ENCODE measurements at regions not wholly inside any gene's neighbourhood (a gene's known extent, or its start where the extent isn't known, plus 50 kb on each side); places are given as distances from the start of the nearest gene placed in this dataset.

DNA sequence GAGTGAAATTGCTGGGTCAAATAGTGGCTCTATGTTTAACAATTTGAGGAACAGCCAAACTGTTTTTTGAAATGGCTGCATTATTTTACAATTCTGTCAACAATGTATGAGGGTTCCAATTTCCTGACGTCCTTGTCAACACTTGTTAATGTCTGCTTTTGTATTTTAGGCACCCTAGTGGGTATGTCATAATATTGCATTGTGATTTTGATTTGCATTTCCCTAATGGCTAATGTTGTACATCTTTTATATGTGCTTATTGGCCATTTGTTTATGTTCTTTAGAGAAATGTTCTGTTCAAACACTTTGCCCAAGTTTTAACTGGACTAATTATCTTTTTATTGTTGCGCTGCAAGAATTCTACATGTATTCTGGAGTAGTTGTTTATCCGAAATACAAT is 93.2 kb downstream of the GPR65 start:
- TF ChIP-seq, protein P1, sequence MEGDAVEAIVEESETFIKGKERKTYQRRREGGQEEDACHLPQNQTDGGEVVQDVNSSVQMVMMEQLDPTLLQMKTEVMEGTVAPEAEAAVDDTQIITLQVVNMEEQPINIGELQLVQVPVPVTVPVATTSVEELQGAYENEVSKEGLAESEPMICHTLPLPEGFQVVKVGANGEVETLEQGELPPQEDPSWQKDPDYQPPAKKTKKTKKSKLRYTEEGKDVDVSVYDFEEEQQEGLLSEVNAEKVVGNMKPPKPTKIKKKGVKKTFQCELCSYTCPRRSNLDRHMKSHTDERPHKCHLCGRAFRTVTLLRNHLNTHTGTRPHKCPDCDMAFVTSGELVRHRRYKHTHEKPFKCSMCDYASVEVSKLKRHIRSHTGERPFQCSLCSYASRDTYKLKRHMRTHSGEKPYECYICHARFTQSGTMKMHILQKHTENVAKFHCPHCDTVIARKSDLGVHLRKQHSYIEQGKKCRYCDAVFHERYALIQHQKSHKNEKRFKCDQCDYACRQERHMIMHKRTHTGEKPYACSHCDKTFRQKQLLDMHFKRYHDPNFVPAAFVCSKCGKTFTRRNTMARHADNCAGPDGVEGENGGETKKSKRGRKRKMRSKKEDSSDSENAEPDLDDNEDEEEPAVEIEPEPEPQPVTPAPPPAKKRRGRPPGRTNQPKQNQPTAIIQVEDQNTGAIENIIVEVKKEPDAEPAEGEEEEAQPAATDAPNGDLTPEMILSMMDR (IDR thresholded peaks at IDR 0.05), result no peak
- no peak for TF ChIP-seq POLR2A (IDR thresholded peaks at IDR 0.05)

Measured in heart left ventricle (tissue), 13 donors.